H1 (cell line): ENCODE measurements at regions not wholly inside any gene's neighbourhood (a gene's known extent, or its start where the extent isn't known, plus 50 kb on each side); places are given as distances from the start of the nearest gene placed in this dataset.

Experiments used
- CTCF ChIA-PET: fragments of 300-600 bp; sonication (Branson Sonifier 250); formaldehyde crosslinking; loops from one replicate; lab custom pipeline; 2021; ENCODE audit not compliant: partially characterized antibody; lab: Charles Lee
- POLR2A ChIA-PET: fragments of 300-600 bp; sonication (Branson Sonifier 250); formaldehyde crosslinking; loops from one replicate; lab custom pipeline; 2021; ENCODE audit warnings: inconsistent platforms; ENCODE audit not compliant: partially characterized antibody; lab: Charles Lee
- DNase-seq, 2 experiments: peaks; one replicate each; pipeline versions ENCODE4 v3.0.0 to v3.0.0-alpha.2; 2010 to 2022; ENCODE audit warnings: low spot score in 2 of 2, low read depth in 1 of 2, mixed read lengths in 1 of 2
- FAIRE-seq: peaks from 2 replicates; lab custom pipeline; 2011; peaks lifted over from hg19 to GRCh38; lab: Jason Lieb, UNC
- H2AFZ ChIP-seq: 2 replicates; pipeline ENCODE4 v1.8.1; 2012; ENCODE audit warnings: low read length, inconsistent platforms
- H2AK5ac ChIP-seq: 2 replicates; pipeline ENCODE4 v1.6.1; 2013; ENCODE audit warnings: low read depth, low read length
- H2BK120ac ChIP-seq: replicated peaks from 2 replicates; pipeline ENCODE3; 2013; ENCODE audit warnings: low read depth, low read length, inconsistent platforms
- H2BK12ac ChIP-seq: 2 replicates; pipeline ENCODE4 v1.6.1; 2013; ENCODE audit warnings: low read depth, low read length
- H2BK15ac ChIP-seq: 2 replicates; pipeline ENCODE4 v1.6.1; 2013; ENCODE audit warnings: low read length
- H2BK20ac ChIP-seq: 2 replicates; pipeline ENCODE4 v1.6.1; 2013; ENCODE audit warnings: low read length
- H2BK5ac ChIP-seq: 2 replicates; pipeline ENCODE4 v1.6.1; 2013; ENCODE audit warnings: low read depth, low read length
- H3K14ac ChIP-seq: 2 replicates; pipeline ENCODE4 v1.6.1; 2013; ENCODE audit warnings: inconsistent platforms; ENCODE audit not compliant: insufficient read length
- H3K18ac ChIP-seq: 2 replicates; pipeline ENCODE4 v1.6.1; 2013; ENCODE audit warnings: low read length; ENCODE audit errors: extremely low read depth
- H3K23ac ChIP-seq: 2 replicates; pipeline ENCODE4 v1.6.1; 2013; ENCODE audit warnings: inconsistent platforms; ENCODE audit not compliant: insufficient read length
- H3K23me2 ChIP-seq: 2 replicates; pipeline ENCODE4 v1.6.1; 2013; ENCODE audit warnings: low read depth, low read length
- H3K27ac ChIP-seq: 2 replicates; pipeline ENCODE4 v1.6.1; 2011; ENCODE audit warnings: low read depth, low read length, inconsistent platforms
- H3K27me3 ChIP-seq, 4 experiments: replicated peaks in 1 of 4; 1 replicate in 1 of 4; 2 replicates in 3 of 4; pipeline versions ENCODE4 v1.6.1 to v1.8.1; 2011 to 2013; ENCODE audit warnings: low read length in 3 of 4, mild to moderate bottlenecking in 3 of 4, inconsistent platforms in 2 of 4, mixed read lengths in 2 of 4, moderate library complexity in 1 of 4; ENCODE audit not compliant: control insufficient read depth in 3 of 4, insufficient read depth in 3 of 4; ENCODE audit errors: extremely low read depth in 1 of 4
- H3K36me3 ChIP-seq, 4 experiments: 2 replicates each; pipeline versions ENCODE4 v1.6.1 to v1.8.1; 2011 to 2013; ENCODE audit warnings: mild to moderate bottlenecking in 4 of 4, low read length in 3 of 4, moderate library complexity in 2 of 4, control low read depth in 1 of 4, inconsistent platforms in 1 of 4; ENCODE audit not compliant: insufficient read depth in 4 of 4, control insufficient read depth in 2 of 4
- H3K4ac ChIP-seq: replicated peaks from 2 replicates; pipeline ENCODE3; 2013; ENCODE audit warnings: low read length, low read depth, mixed read lengths, inconsistent platforms; ENCODE audit not compliant: insufficient read length
- H3K4me1 ChIP-seq, 4 experiments: replicated peaks in 1 of 4; 1 replicate in 1 of 4; 2 replicates in 3 of 4; pipeline versions ENCODE4 v1.6.1 to v1.8.1; 2011 to 2013; ENCODE audit warnings: low read length in 3 of 4, inconsistent platforms in 2 of 4, mixed read lengths in 1 of 4; ENCODE audit not compliant: insufficient read depth in 4 of 4, control insufficient read depth in 3 of 4
- H3K4me2 ChIP-seq, 2 experiments: 2 replicates each; pipeline versions ENCODE4 v1.6.1 to v1.8.1; 2011 to 2013; ENCODE audit warnings: low read depth in 2 of 2, low read length in 2 of 2, control low read depth in 1 of 2, inconsistent platforms in 1 of 2, mild to moderate bottlenecking in 1 of 2; ENCODE audit not compliant: insufficient read depth in 1 of 2
- H3K4me3 ChIP-seq, 4 experiments: fragments of 200-600, 300-600 bp in 1 of 4; sonication (generic), shearing (Covaris generic), sonication (Bioruptor Twin) in 1 of 4; 2 replicates each; pipeline versions ENCODE4 v1.5.1 to v1.8.1; 2011 to 2016; ENCODE audit warnings: low read length in 4 of 4, low read depth in 3 of 4, control low read depth in 2 of 4, inconsistent platforms in 2 of 4, mild to moderate bottlenecking in 2 of 4, mixed read lengths in 1 of 4, moderate library complexity in 1 of 4; ENCODE audit not compliant: insufficient read depth in 2 of 4; ENCODE audit errors: extremely low read depth in 1 of 4
- H3K56ac ChIP-seq: replicated peaks from 2 replicates; pipeline ENCODE3; 2013; ENCODE audit warnings: low read depth, mild to moderate bottlenecking, mixed read lengths, low read length, inconsistent platforms; ENCODE audit not compliant: insufficient read length
- H3K79me1 ChIP-seq: 2 replicates; pipeline ENCODE4 v1.6.1; 2013; ENCODE audit warnings: low read depth, low read length, control low read depth
- H3K79me2 ChIP-seq, 2 experiments: 2 replicates each; pipeline versions ENCODE4 v1.6.1 to v1.8.1; 2012 to 2013; ENCODE audit warnings: low read length in 2 of 2, mild to moderate bottlenecking in 2 of 2, inconsistent platforms in 1 of 2; ENCODE audit not compliant: insufficient read depth in 2 of 2, control insufficient read depth in 1 of 2
- H3K9ac ChIP-seq, 4 experiments: replicated peaks in 1 of 4; 1 replicate in 1 of 4; 2 replicates in 3 of 4; pipeline versions ENCODE4 v1.6.1 to v1.8.1; 2011 to 2013; ENCODE audit warnings: low read depth in 3 of 4, low read length in 3 of 4, control low read depth in 2 of 4, mild to moderate bottlenecking in 2 of 4, moderate library complexity in 2 of 4, inconsistent platforms in 1 of 4; ENCODE audit errors: extremely low read depth in 1 of 4
- H3K9me3 ChIP-seq, 2 experiments: 2 replicates each; pipeline versions ENCODE4 v1.6.1 to v1.8.1; 2012 to 2013; ENCODE audit warnings: mild to moderate bottlenecking in 2 of 2, moderate library complexity in 2 of 2, control low read depth in 1 of 2, inconsistent platforms in 1 of 2, low read depth in 1 of 2, low read length in 1 of 2, mixed read lengths in 1 of 2; ENCODE audit not compliant: insufficient read depth in 2 of 2
- H4K20me1 ChIP-seq, 2 experiments: replicated peaks in 1 of 2; 2 replicates each; pipeline versions ENCODE3 to v1.8.1; 2011 to 2013; ENCODE audit warnings: inconsistent platforms in 2 of 2, low read length in 2 of 2, mild to moderate bottlenecking in 1 of 2; ENCODE audit not compliant: insufficient read depth in 2 of 2, control insufficient read depth in 1 of 2
- H4K5ac ChIP-seq: 2 replicates; pipeline ENCODE4 v1.6.1; 2013; ENCODE audit warnings: low read length, low read depth, mixed read lengths, inconsistent platforms; ENCODE audit not compliant: insufficient read length
- H4K8ac ChIP-seq: 2 replicates; pipeline ENCODE4 v1.8.0; 2013; ENCODE audit warnings: mild to moderate bottlenecking, moderate library complexity, low read length, inconsistent platforms; ENCODE audit not compliant: insufficient read depth; ENCODE audit errors: extremely low read depth
- H4K91ac ChIP-seq: replicated peaks from 2 replicates; pipeline ENCODE3; 2013; ENCODE audit warnings: low read length, mixed read lengths, inconsistent platforms; ENCODE audit not compliant: insufficient read length
- CHD1 ChIP-seq: IDR thresholded peaks from 2 replicates; pipeline ENCODE4 v1.6.1; 2012; ENCODE audit warnings: low read depth, low read length, improper control_type of control experiment
- CTBP2 ChIP-seq: IDR thresholded peaks from 2 replicates; pipeline ENCODE4 v1.7.0; 2011; ENCODE audit warnings: borderline replicate concordance, mild to moderate bottlenecking, moderate library complexity, mixed read lengths, low read length; ENCODE audit not compliant: insufficient read depth, insufficient read length
- EP300 ChIP-seq, 2 experiments: IDR thresholded peaks; 1 replicate in 1 of 2; 2 replicates in 1 of 2; pipeline ENCODE4 v1.6.1; 2011 to 2012; ENCODE audit warnings: low read depth in 2 of 2, low read length in 2 of 2, mild to moderate bottlenecking in 2 of 2, borderline replicate concordance in 1 of 2, inconsistent platforms in 1 of 2, moderate library complexity in 1 of 2
- KDM1A ChIP-seq: fragments of 200-600, 300-600 bp; sonication (generic); IDR thresholded peaks from 2 replicates; pipeline ENCODE4 v1.7.1; 2016; ENCODE audit warnings: mild to moderate bottlenecking, low read length, borderline replicate concordance
- POLR2A ChIP-seq, 2 experiments: IDR thresholded peaks; 1 replicate in 1 of 2; 2 replicates in 1 of 2; pipeline ENCODE4 v1.6.1; 2011; ENCODE audit warnings: low read depth in 2 of 2, low read length in 2 of 2, mild to moderate bottlenecking in 2 of 2; ENCODE audit errors: control extremely low read depth in 1 of 2
- TAF1 ChIP-seq: IDR thresholded peaks from 2 replicates; pipeline ENCODE4 v1.6.1; 2011; ENCODE audit warnings: mild to moderate bottlenecking, low read depth, low read length
- TAF7 ChIP-seq: optimal IDR thresholded peaks from 2 replicates; pipeline ENCODE3; 2011; ENCODE audit warnings: low read depth, mild to moderate bottlenecking, inconsistent platforms, low read length, moderate library complexity, borderline replicate concordance
- WGBS, 2 experiments: shearing (Covaris generic) in 1 of 2; methylation state at CpG; one replicate each; pipeline versions ENCODE4 v1.1.6 to v1.1.7; 2013 to 2015; ENCODE audit warnings: low lambda C conversion rate in 2 of 2, mixed read lengths in 2 of 2, inconsistent platforms in 1 of 2, low coverage in 1 of 2, missing lambda C conversion rate in 1 of 2; ENCODE audit not compliant: insufficient replicate concordance in 2 of 2, insufficient coverage in 1 of 2, insufficient read length in 1 of 2; ENCODE audit errors: extremely low coverage in 1 of 2, missing lambda C conversion rate in 1 of 2; 5-methylcytosine and 5-hydroxymethylcytosine counted together
- TF ChIP-seq, protein P1 (sequence below): IDR thresholded peaks from 2 replicates; pipeline ENCODE4 v1.6.1; 2012; ENCODE audit warnings: inconsistent platforms

GRCh38 chr20:24866008-24866407 is 83.1 kb upstream of the CST7 start:
- Histone ChIP-seq H2BK15ac (no peak overlapping the region), H3K23ac (no peak overlapping the region), H3K4ac (no peak overlapping the region), H2BK20ac (no peak overlapping the region), H2AK5ac (no peak overlapping the region), H4K8ac (no peak overlapping the region), H4K20me1 (no peaks in the 10 kb centered on the region), H4K91ac (no peak overlapping the region), H3K36me3 (no peaks in the 10 kb centered on the region), H3K27me3 (no peaks in the 10 kb centered on the region), H3K4me3 (no peak overlapping the region), H2BK5ac (no peak overlapping the region), H3K4me2 (no peak overlapping the region), H3K79me1 (no peaks in the 10 kb centered on the region), H2BK12ac (no peak overlapping the region), H3K4me1 (no peaks in the 10 kb centered on the region), H3K27ac (no peak overlapping the region), H3K56ac (no peak overlapping the region), H2BK120ac (no peak overlapping the region), H3K9ac (no peak overlapping the region), H3K23me2 (no peaks in the 10 kb centered on the region), H3K79me2 (no peaks in the 10 kb centered on the region), H3K14ac (no peak overlapping the region), H3K9me3 (peaks cover 20 to 25% of the 10 kb centered on the region in 2 experiments), H3K18ac (no peak overlapping the region), H4K5ac (no peak overlapping the region), H2AFZ (no peak overlapping the region)
- DNase-seq (no peak), FAIRE-seq (no peak)
- CTCF ChIA-PET, result no interaction called here
- POLR2A ChIA-PET, result no interaction called here
- 100% methylated on average over 1 of the region's 1 CpG; no CpG with 5 or more reads in 1 of the 2 experiments for WGBS, 2 experiments
- no peak for TF ChIP-seq TAF7
- no peak for TF ChIP-seq KDM1A
- TF ChIP-seq TAF1, result no peak
- no peak for TF ChIP-seq EP300 (IDR thresholded peaks at IDR 0.05; ENCODE audit: borderline replicate concordance in 1 of 2, low read depth in 2 of 2, low read length in 2 of 2)
- TF ChIP-seq CTBP2, result no peak
- no peak for TF ChIP-seq CHD1
- TF ChIP-seq POLR2A (IDR thresholded peaks at IDR 0.05; ENCODE audit: control extremely low read depth in 1 of 2, low read depth in 2 of 2, low read length in 2 of 2), result no peak
- TF ChIP-seq, protein P1, sequence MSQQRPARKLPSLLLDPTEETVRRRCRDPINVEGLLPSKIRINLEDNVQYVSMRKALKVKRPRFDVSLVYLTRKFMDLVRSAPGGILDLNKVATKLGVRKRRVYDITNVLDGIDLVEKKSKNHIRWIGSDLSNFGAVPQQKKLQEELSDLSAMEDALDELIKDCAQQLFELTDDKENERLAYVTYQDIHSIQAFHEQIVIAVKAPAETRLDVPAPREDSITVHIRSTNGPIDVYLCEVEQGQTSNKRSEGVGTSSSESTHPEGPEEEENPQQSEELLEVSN, result no peak
